ENCODE measurements at regions not wholly inside any gene's neighbourhood (a gene's known extent, or its start where the extent isn't known, plus 50 kb on each side); places are given as distances from the start of the nearest gene placed in this dataset.

DNA sequence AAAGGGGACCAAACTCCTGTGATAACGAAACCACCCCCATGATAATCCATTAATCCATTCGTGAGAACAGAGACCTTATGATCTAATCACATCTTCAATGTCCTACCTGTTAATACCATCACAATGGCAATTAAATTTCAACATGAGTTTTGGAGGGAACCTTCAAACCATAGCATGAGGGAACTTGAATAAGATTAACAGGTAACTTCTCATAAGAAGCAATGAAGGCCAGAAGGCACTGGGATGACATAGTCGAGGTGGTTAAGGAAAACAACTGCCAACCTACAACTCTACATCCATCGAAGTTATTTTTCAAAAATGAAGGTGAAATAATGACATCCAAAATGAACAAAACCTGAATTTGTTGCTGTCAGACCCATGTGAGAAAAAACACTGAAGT is 478.9 kb downstream of the EDEM1 start:
- H3K27ac Mint-ChIP-seq (ENCODE audit: unreplicated experiment) = no peak overlapping the region
- no peak overlapping the region for H3K4me3 Mint-ChIP-seq (ENCODE audit: unreplicated experiment)
- no peaks in the 10 kb centered on the region for H3K27me3 Mint-ChIP-seq (ENCODE audit: unreplicated experiment)
- H3K4me1 Mint-ChIP-seq (ENCODE audit: unreplicated experiment) = no peaks in the 10 kb centered on the region
- DNase-seq (ENCODE audit: extremely low spot score, unreplicated experiment) = no peak
- peaks cover 44% of the 10 kb centered on the region for H3K9me3 Mint-ChIP-seq (ENCODE audit: unreplicated experiment)
- no peaks in the 10 kb centered on the region for H3K36me3 Mint-ChIP-seq (ENCODE audit: unreplicated experiment)
- TF ChIP-seq, protein P1, sequence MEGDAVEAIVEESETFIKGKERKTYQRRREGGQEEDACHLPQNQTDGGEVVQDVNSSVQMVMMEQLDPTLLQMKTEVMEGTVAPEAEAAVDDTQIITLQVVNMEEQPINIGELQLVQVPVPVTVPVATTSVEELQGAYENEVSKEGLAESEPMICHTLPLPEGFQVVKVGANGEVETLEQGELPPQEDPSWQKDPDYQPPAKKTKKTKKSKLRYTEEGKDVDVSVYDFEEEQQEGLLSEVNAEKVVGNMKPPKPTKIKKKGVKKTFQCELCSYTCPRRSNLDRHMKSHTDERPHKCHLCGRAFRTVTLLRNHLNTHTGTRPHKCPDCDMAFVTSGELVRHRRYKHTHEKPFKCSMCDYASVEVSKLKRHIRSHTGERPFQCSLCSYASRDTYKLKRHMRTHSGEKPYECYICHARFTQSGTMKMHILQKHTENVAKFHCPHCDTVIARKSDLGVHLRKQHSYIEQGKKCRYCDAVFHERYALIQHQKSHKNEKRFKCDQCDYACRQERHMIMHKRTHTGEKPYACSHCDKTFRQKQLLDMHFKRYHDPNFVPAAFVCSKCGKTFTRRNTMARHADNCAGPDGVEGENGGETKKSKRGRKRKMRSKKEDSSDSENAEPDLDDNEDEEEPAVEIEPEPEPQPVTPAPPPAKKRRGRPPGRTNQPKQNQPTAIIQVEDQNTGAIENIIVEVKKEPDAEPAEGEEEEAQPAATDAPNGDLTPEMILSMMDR (IDR thresholded peaks at IDR 0.05) = no peak

DNA sequence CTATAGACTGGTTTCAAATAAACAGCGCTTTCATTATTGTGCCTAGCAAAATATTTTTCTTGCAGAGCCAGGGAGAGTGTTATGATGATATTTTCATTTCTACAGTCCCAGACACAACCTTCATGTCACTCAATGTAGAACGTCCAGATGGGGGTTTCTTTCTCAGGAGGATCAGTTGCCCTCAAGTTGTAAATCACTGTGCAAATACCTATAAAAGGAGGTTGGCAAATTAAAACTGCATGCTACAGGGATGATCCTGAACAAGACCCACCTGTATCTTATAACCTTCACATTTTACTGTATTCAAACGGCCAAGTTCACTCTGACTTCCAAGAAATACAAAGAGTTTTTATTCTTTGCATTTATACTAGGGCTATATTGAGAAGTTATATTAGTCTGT is 486.0 kb downstream of the EDEM1 start:
- Mint-ChIP-seq H3K4me3 (ENCODE audit: unreplicated experiment) (no peak overlapping the region), H3K9me3 (ENCODE audit: unreplicated experiment) (peaks cover 45% of the 10 kb centered on the region), H3K36me3 (ENCODE audit: unreplicated experiment) (no peaks in the 10 kb centered on the region), H3K4me1 (ENCODE audit: unreplicated experiment) (no peaks in the 10 kb centered on the region), H3K27ac (ENCODE audit: unreplicated experiment) (no peak overlapping the region), H3K27me3 (ENCODE audit: unreplicated experiment) (no peaks in the 10 kb centered on the region)
- DNase-seq (ENCODE audit: extremely low spot score, unreplicated experiment) = no peak
- TF ChIP-seq, protein P1 (IDR thresholded peaks at IDR 0.05) = no peak

GRCh38 chr3:5675319-5675718 is 487.8 kb downstream of the EDEM1 start:
- DNase-seq (ENCODE audit: extremely low spot score, unreplicated experiment) = no peak
- Mint-ChIP-seq H3K36me3 (ENCODE audit: unreplicated experiment) (no peaks in the 10 kb centered on the region), H3K27me3 (ENCODE audit: unreplicated experiment) (no peaks in the 10 kb centered on the region), H3K9me3 (ENCODE audit: unreplicated experiment) (peaks cover 48% of the 10 kb centered on the region), H3K4me3 (ENCODE audit: unreplicated experiment) (no peak overlapping the region), H3K27ac (ENCODE audit: unreplicated experiment) (no peak overlapping the region), H3K4me1 (ENCODE audit: unreplicated experiment) (no peaks in the 10 kb centered on the region)
- TF ChIP-seq, protein P1 (IDR thresholded peaks at IDR 0.05) = no peak

DNA sequence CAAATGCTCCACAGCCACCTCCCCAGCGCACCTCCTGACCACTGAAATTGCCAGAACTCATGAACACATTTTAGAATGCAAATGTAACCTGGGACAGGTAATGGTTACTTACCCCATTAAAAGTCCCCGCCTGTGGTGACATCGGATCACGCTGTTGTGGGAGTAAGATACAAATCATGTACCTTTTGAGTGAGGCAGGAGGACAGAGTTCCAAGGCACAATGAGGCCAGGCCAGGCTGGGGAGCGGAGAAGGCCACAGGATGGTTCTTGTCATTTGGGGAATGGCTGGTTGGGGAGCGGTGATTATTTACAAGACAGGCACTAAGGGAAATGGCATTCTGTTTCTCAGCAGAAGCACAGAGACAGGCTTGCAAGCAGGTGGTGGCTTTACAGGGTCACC is 490.0 kb downstream of the EDEM1 start:
- Mint-ChIP-seq H3K27ac (ENCODE audit: unreplicated experiment) (no peak overlapping the region), H3K36me3 (ENCODE audit: unreplicated experiment) (no peaks in the 10 kb centered on the region), H3K9me3 (ENCODE audit: unreplicated experiment) (peaks cover 44% of the 10 kb centered on the region), H3K27me3 (ENCODE audit: unreplicated experiment) (no peaks in the 10 kb centered on the region), H3K4me3 (ENCODE audit: unreplicated experiment) (no peak overlapping the region), H3K4me1 (ENCODE audit: unreplicated experiment) (no peaks in the 10 kb centered on the region)
- TF ChIP-seq, protein P1 (IDR thresholded peaks at IDR 0.05) = no peak
- no peak for DNase-seq (ENCODE audit: extremely low spot score, unreplicated experiment)

GRCh38 chr3:5678248-5678647 is 490.7 kb downstream of the EDEM1 start:
- Mint-ChIP-seq H3K4me3 (ENCODE audit: unreplicated experiment) (no peak overlapping the region), H3K27ac (ENCODE audit: unreplicated experiment) (no peak overlapping the region), H3K36me3 (ENCODE audit: unreplicated experiment) (no peaks in the 10 kb centered on the region), H3K4me1 (ENCODE audit: unreplicated experiment) (no peaks in the 10 kb centered on the region), H3K27me3 (ENCODE audit: unreplicated experiment) (no peaks in the 10 kb centered on the region), H3K9me3 (ENCODE audit: unreplicated experiment) (peaks cover 42% of the 10 kb centered on the region)
- TF ChIP-seq, protein P1 (IDR thresholded peaks at IDR 0.05) = no peak
- no peak for DNase-seq (ENCODE audit: extremely low spot score, unreplicated experiment)

Data from osteocyte (in vitro differentiated cells).